Body of pancreas (tissue), 4 donors: ENCODE measurements at regions not wholly inside any gene's neighbourhood (a gene's known extent, or its start where the extent isn't known, plus 50 kb on each side); places are given as distances from the start of the nearest gene placed in this dataset.

Experiments used
- ATAC-seq: fragments of 150-250 bp; one replicate; pipeline ENCODE4 v1.9.1; 2016
- DNase-seq, 4 donors: peaks; one replicate each; pipeline ENCODE4 v3.0.0-alpha.2; 2019
- H3K27ac ChIP-seq, 4 donors: fragments of 200-600 bp; sonication (generic); 1 replicate in 3 of 4; 2 replicates in 1 of 4; pipeline versions ENCODE4 v1.5.1 to v1.6.1; 2016 to 2019; ENCODE audit warnings: mild to moderate bottlenecking in 1 of 4, mixed read lengths in 1 of 4, moderate library complexity in 1 of 4
- H3K27me3 ChIP-seq, 2 donors: fragments of 200-600 bp; sonication (generic); one replicate each; pipeline ENCODE4 v1.6.0; 2016; ENCODE audit warnings: mild to moderate bottlenecking in 1 of 2
- H3K36me3 ChIP-seq, 2 donors: fragments of 200-600 bp; sonication (generic); replicated peaks in 1 of 2; 2 replicates each; pipeline ENCODE4 v1.5.1; 2016; ENCODE audit warnings: low read depth in 2 of 2; ENCODE audit not compliant: insufficient read depth in 1 of 2
- H3K4me1 ChIP-seq: fragments of 200-600 bp; sonication (generic); one replicate; pipeline ENCODE4 v1.6.0; 2016
- H3K4me3 ChIP-seq, 2 donors: fragments of 200-600 bp; sonication (generic); 1 replicate in 1 of 2; 2 replicates in 1 of 2; pipeline ENCODE4 v1.5.1; 2016 to 2019
- H3K9me3 ChIP-seq, 3 donors: fragments of 200-600 bp; sonication (generic); 1 replicate in 2 of 3; 2 replicates in 1 of 3; pipeline ENCODE4 v1.5.1; 2016
- POLR2A ChIP-seq, 3 donors: fragments of 450-650 bp; IDR thresholded peaks; one replicate each; pipeline ENCODE4 v1.6.1; 2016; ENCODE audit warnings: antibody characterized with exemption in 3 of 3, mild to moderate bottlenecking in 2 of 3
- WGBS, 2 donors: methylation state at CpG; one replicate each; pipeline ENCODE4 v1.1.5; 2017; 5-methylcytosine and 5-hydroxymethylcytosine counted together
- intact Hi-C: fragments of 100-400 bp; cut with DNase I; formaldehyde crosslinking; loops from one replicate; pipeline ENCODE4 v1.15.1; 2023
- TF ChIP-seq, protein P1 (sequence below), 7 experiments: fragments of 450-650 bp in 4 of 7; fragments of 200-600 bp in 3 of 7; sonication (generic) in 3 of 7; IDR thresholded peaks; one replicate each; pipeline ENCODE4 v1.5.1; 2016 to 2019; ENCODE audit warnings: antibody characterized with exemption in 7 of 7

DNA sequence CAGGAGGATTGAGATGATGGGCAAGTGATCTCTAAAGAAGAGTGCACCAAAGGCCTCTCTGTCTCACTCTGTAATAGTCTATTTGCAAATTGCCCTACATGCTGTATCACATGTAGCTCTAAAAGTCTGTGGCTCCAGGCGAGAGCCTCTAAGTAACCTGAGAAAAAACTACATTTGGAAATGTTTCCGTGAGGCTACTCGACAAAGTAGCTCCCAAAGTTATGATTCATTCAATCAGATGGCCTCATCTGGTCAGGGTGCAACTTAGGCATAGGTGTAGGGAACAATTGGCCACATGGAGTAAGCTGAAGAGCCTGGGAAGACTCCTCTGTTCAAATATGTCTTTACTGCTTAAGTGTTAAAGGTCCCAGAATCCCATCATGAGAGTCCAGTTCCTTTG lies 155.4 kb upstream of the PLEKHG7 start:
- intact Hi-C loops: no loop called here
- ATAC-seq: no peak
- WGBS, 2 donors: 59 to 73% methylated on average over 3 of the region's 3 CpGs
- Histone ChIP-seq H3K27me3 (no peaks in the 10 kb centered on the region), H3K4me1 (peaks cover 75% of the 10 kb centered on the region), H3K4me3 (no peak overlapping the region), H3K9me3 (no peaks in the 10 kb centered on the region), H3K36me3 (no peaks in the 10 kb centered on the region), H3K27ac (peak overlapping the region in 3 of 4 donors; percentile 79 to 91 (median 85))
- DNase-seq: no peak
- TF ChIP-seq POLR2A (IDR thresholded peaks at IDR 0.05): no peak
- TF ChIP-seq, protein P1, sequence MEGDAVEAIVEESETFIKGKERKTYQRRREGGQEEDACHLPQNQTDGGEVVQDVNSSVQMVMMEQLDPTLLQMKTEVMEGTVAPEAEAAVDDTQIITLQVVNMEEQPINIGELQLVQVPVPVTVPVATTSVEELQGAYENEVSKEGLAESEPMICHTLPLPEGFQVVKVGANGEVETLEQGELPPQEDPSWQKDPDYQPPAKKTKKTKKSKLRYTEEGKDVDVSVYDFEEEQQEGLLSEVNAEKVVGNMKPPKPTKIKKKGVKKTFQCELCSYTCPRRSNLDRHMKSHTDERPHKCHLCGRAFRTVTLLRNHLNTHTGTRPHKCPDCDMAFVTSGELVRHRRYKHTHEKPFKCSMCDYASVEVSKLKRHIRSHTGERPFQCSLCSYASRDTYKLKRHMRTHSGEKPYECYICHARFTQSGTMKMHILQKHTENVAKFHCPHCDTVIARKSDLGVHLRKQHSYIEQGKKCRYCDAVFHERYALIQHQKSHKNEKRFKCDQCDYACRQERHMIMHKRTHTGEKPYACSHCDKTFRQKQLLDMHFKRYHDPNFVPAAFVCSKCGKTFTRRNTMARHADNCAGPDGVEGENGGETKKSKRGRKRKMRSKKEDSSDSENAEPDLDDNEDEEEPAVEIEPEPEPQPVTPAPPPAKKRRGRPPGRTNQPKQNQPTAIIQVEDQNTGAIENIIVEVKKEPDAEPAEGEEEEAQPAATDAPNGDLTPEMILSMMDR (IDR thresholded peaks at IDR 0.05): no peak

- peak in 1 of 3 donors; percentile 10 for TF ChIP-seq POLR2A (IDR thresholded peaks at IDR 0.05)
- TF ChIP-seq, protein P1 (IDR thresholded peaks at IDR 0.05): no peak
- Histone ChIP-seq H3K9me3 (no peaks in the 10 kb centered on the region), H3K27ac (peak overlapping the region; percentile 52 to 91 (median 82)), H3K27me3 (no peaks in the 10 kb centered on the region), H3K4me1 (peaks cover 75% of the 10 kb centered on the region), H3K36me3 (no peaks in the 10 kb centered on the region), H3K4me3 (no peak overlapping the region)
- DNase-seq (peak in 1 of 4 donors; percentile 21), ATAC-seq (peak; percentile 39)
- intact Hi-C loops: no loop called here
- WGBS, 2 donors: 16 to 29% methylated on average over 2 of the region's 2 CpGs
Observed at GRCh38 chr12:92546635-92547348, 156.0 kb upstream of the PLEKHG7 start.

GRCh38 chr12:92546259-92546634 lies 156.5 kb upstream of the PLEKHG7 start:
- H3K27ac ChIP-seq: peak overlapping the region; percentile 52 to 91 (median 82)
- H3K9me3 ChIP-seq: no peaks in the 10 kb centered on the region
- H3K27me3 ChIP-seq: no peaks in the 10 kb centered on the region
- peak in 2 of 4 donors; percentile 24 to 69 for DNase-seq
- peak in 1 of 3 donors; percentile 13 for TF ChIP-seq POLR2A (IDR thresholded peaks at IDR 0.05)
- TF ChIP-seq, protein P1 (IDR thresholded peaks at IDR 0.05): no peak
- peaks cover 75% of the 10 kb centered on the region for H3K4me1 ChIP-seq
- 6 to 19% methylated on average over 3 of the region's 3 CpGs for WGBS, 2 donors
- peak; percentile 73 for ATAC-seq
- no peaks in the 10 kb centered on the region for H3K36me3 ChIP-seq
- intact Hi-C loops: no loop called here
- no peak overlapping the region for H3K4me3 ChIP-seq

DNA sequence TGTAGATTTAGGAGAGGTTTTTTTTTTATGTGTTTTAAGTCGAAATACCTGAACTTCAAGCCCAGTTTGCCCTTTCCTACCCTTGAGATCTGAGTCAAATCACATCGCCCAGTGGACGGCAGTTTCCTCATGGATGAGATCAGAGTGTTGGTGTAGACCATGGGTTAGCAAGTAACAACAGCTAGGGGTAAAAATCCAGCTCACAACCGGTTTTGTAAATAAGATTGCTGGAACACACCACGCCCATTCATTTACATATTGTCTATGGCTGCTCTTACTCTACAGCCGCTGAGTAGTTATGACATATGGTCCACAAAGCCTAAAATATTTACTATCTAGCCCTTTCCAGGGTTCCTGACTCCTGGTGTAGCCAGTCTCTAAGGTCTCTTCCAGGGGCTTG lies 158.5 kb upstream of the PLEKHG7 start:
- Histone ChIP-seq H3K36me3 (no peaks in the 10 kb centered on the region), H3K4me3 (no peak overlapping the region), H3K27ac (peak overlapping the region; percentile 84 to 91 (median 85)), H3K27me3 (no peaks in the 10 kb centered on the region), H3K9me3 (no peaks in the 10 kb centered on the region), H3K4me1 (peaks cover 94% of the 10 kb centered on the region)
- ATAC-seq: no peak
- DNase-seq: peak in 1 of 4 donors; percentile 27
- TF ChIP-seq, protein P1 (IDR thresholded peaks at IDR 0.05): no peak
- TF ChIP-seq POLR2A (IDR thresholded peaks at IDR 0.05): no peak
- intact Hi-C loops: no loop called here
- 47 to 56% methylated on average over 6 of the region's 6 CpGs for WGBS, 2 donors

DNA sequence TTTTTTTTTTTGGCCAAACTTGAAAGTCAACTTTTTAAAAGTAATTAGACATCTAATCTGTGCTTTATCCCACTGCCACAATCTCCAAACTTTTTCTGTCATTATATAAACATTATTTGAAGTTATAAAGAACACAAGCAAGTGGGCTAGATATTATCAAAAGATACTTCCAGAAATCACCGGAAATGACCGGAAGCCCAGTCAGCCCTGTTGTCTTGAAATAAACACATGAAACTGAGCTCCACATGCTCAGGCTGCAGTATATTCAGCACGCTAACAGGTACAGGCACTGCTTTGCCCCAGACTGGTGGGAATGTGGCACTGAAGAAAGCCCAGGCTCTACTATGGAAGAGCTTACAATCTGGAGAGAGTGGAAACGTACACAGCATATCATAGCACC lies 158.9 kb upstream of the PLEKHG7 start:
- DNase-seq (peak in 3 of 4 donors; percentile 37 to 44 (median 40)), ATAC-seq (no peak)
- Histone ChIP-seq H3K27ac (peak overlapping the region; percentile 84 to 91 (median 85)), H3K4me3 (no peak overlapping the region), H3K9me3 (no peaks in the 10 kb centered on the region), H3K36me3 (no peaks in the 10 kb centered on the region), H3K4me1 (peaks cover 98% of the 10 kb centered on the region), H3K27me3 (no peaks in the 10 kb centered on the region)
- 19 to 21% methylated on average over 4 of the region's 4 CpGs for WGBS, 2 donors
- TF ChIP-seq POLR2A (IDR thresholded peaks at IDR 0.05): peak in 1 of 3 donors; percentile 7
- TF ChIP-seq, protein P1 (IDR thresholded peaks at IDR 0.05): no peak
- intact Hi-C loops: no loop called here
